Breast epithelium (tissue), 4 donors: ENCODE measurements at regions not wholly inside any gene's neighbourhood (a gene's known extent, or its start where the extent isn't known, plus 50 kb on each side); places are given as distances from the start of the nearest gene placed in this dataset.

ENCODE experiments used
- DNase-seq, 2 donors: peaks; one replicate each; pipeline ENCODE4 v3.0.0-alpha.2; 2019; ENCODE audit warnings: low spot score in 2 of 2
- H3K27ac ChIP-seq, 2 donors: fragments of 200-600 bp; sonication (generic) in 1 of 2; one replicate each; pipeline ENCODE4 v1.5.1; 2016 to 2019; ENCODE audit warnings: mild to moderate bottlenecking in 1 of 2
- H3K27me3 ChIP-seq, 2 donors: fragments of 200-600 bp; sonication (generic) in 1 of 2; one replicate each; pipeline versions ENCODE4 v1.5.1 to v1.6.0; 2017 to 2019; ENCODE audit warnings: control low read depth in 1 of 2, mild to moderate bottlenecking in 1 of 2
- H3K36me3 ChIP-seq: fragments of 200-600 bp; one replicate; pipeline ENCODE4 v1.5.1; 2019
- H3K4me1 ChIP-seq, 2 donors: fragments of 200-600 bp; sonication (generic); one replicate each; pipeline ENCODE4 v1.5.1; 2016 to 2019; ENCODE audit warnings: control low read depth in 1 of 2
- H3K4me3 ChIP-seq, 3 donors: fragments of 200-600 bp; sonication (generic); 1 replicate in 2 of 3; 2 replicates in 1 of 3; pipeline ENCODE4 v1.5.1; 2016 to 2019; ENCODE audit warnings: mild to moderate bottlenecking in 3 of 3, moderate library complexity in 2 of 3
- H3K9me3 ChIP-seq, 2 donors: fragments of 200-600 bp; sonication (generic) in 1 of 2; one replicate each; pipeline ENCODE4 v1.5.1; 2016 to 2019; ENCODE audit warnings: control low read depth in 1 of 2
- CTCF ChIP-seq, 3 donors: fragments of 450-650 bp; IDR thresholded peaks; one replicate each; pipeline ENCODE4 v1.5.1; 2016 to 2017; ENCODE audit warnings: antibody characterized with exemption in 3 of 3, mild to moderate bottlenecking in 3 of 3, moderate library complexity in 3 of 3
- POLR2A ChIP-seq: fragments of 450-650 bp; IDR thresholded peaks from one replicate; pipeline ENCODE4 v1.6.1; 2016; ENCODE audit warnings: antibody characterized with exemption, mild to moderate bottlenecking, moderate library complexity
- POLR2AphosphoS5 ChIP-seq, 3 donors: sonication (generic); formaldehyde crosslinking; IDR thresholded peaks; one replicate each; pipeline ENCODE4 v1.6.1; 2017; ENCODE audit warnings: antibody characterized with exemption in 3 of 3
- intact Hi-C: fragments of 100-400 bp; cut with DNase I; formaldehyde crosslinking; loops from one replicate; pipeline ENCODE4 v1.15.1; 2023; ENCODE audit warnings: low total_unique reads

- H3K9me3 ChIP-seq, result no peaks in the 10 kb centered on the region
- H3K27me3 ChIP-seq, result no peaks in the 10 kb centered on the region
- intact Hi-C loops, result no loop called here
- no peaks in the 10 kb centered on the region for H3K4me1 ChIP-seq
- no peak overlapping the region for H3K27ac ChIP-seq
- DNase-seq, result no peak
- H3K36me3 ChIP-seq, result no peaks in the 10 kb centered on the region
- TF ChIP-seq CTCF (IDR thresholded peaks at IDR 0.05) (no peak), POLR2AphosphoS5 (IDR thresholded peaks at IDR 0.05) (no peak), POLR2A (no peak)
- H3K4me3 ChIP-seq, result no peak overlapping the region
Measured at GRCh38 chr5:66315784-66316183, 171.7 kb downstream of the SREK1 start.

GRCh38 chr5:66322786-66323528 lies 178.9 kb downstream of the SREK1 start:
- no peaks in the 10 kb centered on the region for H3K27me3 ChIP-seq
- intact Hi-C loops, result no loop called here
- no peak for TF ChIP-seq POLR2AphosphoS5 (IDR thresholded peaks at IDR 0.05)
- TF ChIP-seq POLR2A, result no peak
- TF ChIP-seq CTCF (IDR thresholded peaks at IDR 0.05), result no peak
- H3K36me3 ChIP-seq, result no peaks in the 10 kb centered on the region
- no peaks in the 10 kb centered on the region for H3K4me1 ChIP-seq
- no peak overlapping the region for H3K27ac ChIP-seq
- DNase-seq, result no peak
- H3K9me3 ChIP-seq, result no peaks in the 10 kb centered on the region
- H3K4me3 ChIP-seq, result no peak overlapping the region

GRCh38 chr5:66323529-66323895 lies 179.4 kb downstream of the SREK1 start:
- no peak overlapping the region for H3K4me3 ChIP-seq
- no peak overlapping the region for H3K27ac ChIP-seq
- H3K9me3 ChIP-seq, result no peaks in the 10 kb centered on the region
- intact Hi-C loops, result no loop called here
- no peaks in the 10 kb centered on the region for H3K27me3 ChIP-seq
- no peaks in the 10 kb centered on the region for H3K4me1 ChIP-seq
- no peak for DNase-seq
- TF ChIP-seq CTCF (IDR thresholded peaks at IDR 0.05) (no peak), POLR2A (no peak), POLR2AphosphoS5 (IDR thresholded peaks at IDR 0.05) (no peak)
- no peaks in the 10 kb centered on the region for H3K36me3 ChIP-seq

- no peaks in the 10 kb centered on the region for H3K4me1 ChIP-seq
- intact Hi-C loops, result no loop called here
- no peak overlapping the region for H3K4me3 ChIP-seq
- no peaks in the 10 kb centered on the region for H3K36me3 ChIP-seq
- no peak for DNase-seq
- TF ChIP-seq POLR2A, result no peak
- no peak for TF ChIP-seq CTCF (IDR thresholded peaks at IDR 0.05)
- TF ChIP-seq POLR2AphosphoS5 (IDR thresholded peaks at IDR 0.05), result no peak
- H3K9me3 ChIP-seq, result no peaks in the 10 kb centered on the region
- no peak overlapping the region for H3K27ac ChIP-seq
- no peaks in the 10 kb centered on the region for H3K27me3 ChIP-seq
Measured at GRCh38 chr5:66324357-66324756, 180.3 kb downstream of the SREK1 start.

- no peaks in the 10 kb centered on the region for H3K36me3 ChIP-seq
- intact Hi-C loops, result no loop called here
- no peak overlapping the region for H3K4me3 ChIP-seq
- H3K9me3 ChIP-seq, result no peaks in the 10 kb centered on the region
- no peak for DNase-seq
- no peaks in the 10 kb centered on the region for H3K27me3 ChIP-seq
- H3K4me1 ChIP-seq, result no peaks in the 10 kb centered on the region
- TF ChIP-seq POLR2A, result no peak
- no peak for TF ChIP-seq CTCF (IDR thresholded peaks at IDR 0.05)
- TF ChIP-seq POLR2AphosphoS5 (IDR thresholded peaks at IDR 0.05), result no peak
- H3K27ac ChIP-seq, result no peak overlapping the region
Measured at GRCh38 chr5:66326276-66326675, 182.2 kb downstream of the SREK1 start.
